MG63 (cell line): ENCODE measurements at regions not wholly inside any gene's neighbourhood (a gene's known extent, or its start where the extent isn't known, plus 50 kb on each side); places are given as distances from the start of the nearest gene placed in this dataset.
"Not testable (repeated sequence)": the region's sequence is repeated elsewhere in the genome, so short reads cannot be mapped to it uniquely, and the experiment has no call there.

Source experiments
- DNase-seq: peaks from one replicate; pipeline ENCODE4 v3.0.0-alpha.2; 2020
- H3K27me3 ChIP-seq: fragments of 250-450 bp; sonication (Bioruptor Pico); 2 replicates; pipeline ENCODE4 v1.5.1; 2020; ENCODE audit warnings: mild to moderate bottlenecking, moderate library complexity
- H3K36me3 ChIP-seq: fragments of 250-450 bp; sonication (Bioruptor Pico); 2 replicates; pipeline ENCODE4 v1.5.1; 2020; ENCODE audit warnings: mild to moderate bottlenecking, moderate library complexity
- H3K4me3 ChIP-seq: fragments of 250-450 bp; sonication (Bioruptor Pico); 2 replicates; pipeline ENCODE4 v1.5.1; 2020; ENCODE audit warnings: mild to moderate bottlenecking, moderate library complexity
- H3K9me3 ChIP-seq: fragments of 250-450 bp; sonication (Bioruptor Pico); 2 replicates; pipeline ENCODE4 v1.5.1; 2020; ENCODE audit warnings: mild to moderate bottlenecking, moderate library complexity

- Histone ChIP-seq H3K36me3 (no peaks in the 10 kb centered on the region), H3K4me3 (no peak overlapping the region), H3K27me3 (no peaks in the 10 kb centered on the region), H3K9me3 (no peaks in the 10 kb centered on the region)
- no peak for DNase-seq
Observed at GRCh38 chr14:43341921-43342320, 1165.2 kb downstream of the FSCB start.

- no peaks in the 10 kb centered on the region for H3K27me3 ChIP-seq
- no peaks in the 10 kb centered on the region for H3K36me3 ChIP-seq
- H3K4me3 ChIP-seq, result no peak overlapping the region
- no peak for DNase-seq
- no peaks in the 10 kb centered on the region for H3K9me3 ChIP-seq
Observed at GRCh38 chr14:43338713-43339112, 1168.4 kb downstream of the FSCB start.

GRCh38 chr14:43336351-43336750 is 1170.7 kb downstream of the FSCB start:
- Histone ChIP-seq H3K27me3 (no peaks in the 10 kb centered on the region), H3K36me3 (no peaks in the 10 kb centered on the region), H3K9me3 (no peaks in the 10 kb centered on the region), H3K4me3 (no peak overlapping the region)
- no peak for DNase-seq

DNA sequence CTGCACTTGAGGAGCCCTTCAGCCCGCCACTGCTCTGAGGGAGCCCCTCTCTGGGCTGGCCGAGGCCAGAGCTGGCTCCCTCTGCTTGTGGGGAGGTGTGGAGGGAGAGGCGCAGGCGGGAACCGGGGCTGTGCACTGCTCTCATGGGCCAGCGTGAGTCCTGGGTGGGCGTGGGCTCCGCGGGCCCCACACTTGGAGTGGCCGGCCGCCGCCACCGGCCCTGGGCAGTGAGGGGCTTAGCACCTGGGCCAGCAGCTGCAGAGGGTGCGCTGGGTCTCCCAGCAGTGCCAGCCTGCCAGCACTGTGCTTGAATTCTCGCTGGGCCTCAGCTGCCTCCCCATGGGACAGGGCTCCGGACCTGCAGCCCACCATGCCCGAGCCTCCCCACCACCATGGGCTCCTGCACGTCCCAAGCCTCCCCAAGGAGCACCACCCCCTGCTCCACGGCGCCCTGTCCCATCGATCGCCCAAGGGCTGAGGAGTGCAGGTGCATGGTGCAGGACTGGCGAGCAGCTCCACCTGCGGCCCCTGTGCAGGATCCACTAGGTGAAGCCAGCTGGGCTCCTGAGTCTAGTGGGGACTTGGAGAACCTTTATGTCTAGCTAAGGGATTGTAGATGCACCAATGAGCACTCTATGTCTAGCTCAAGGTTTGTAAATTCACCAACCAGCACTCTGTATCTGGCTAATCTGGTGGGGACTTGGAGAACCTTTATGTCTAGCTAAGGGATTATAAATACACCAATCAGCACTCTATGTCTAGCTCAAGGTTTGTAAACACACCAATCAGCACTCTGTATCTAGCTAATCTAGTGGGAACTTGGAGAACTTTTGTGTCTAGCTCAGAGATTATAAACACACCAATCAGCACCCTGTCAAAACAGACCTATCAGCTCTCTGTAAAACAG is 1180.3 kb downstream of the FSCB start:
- not testable (repeated sequence) for DNase-seq, H3K9me3 ChIP-seq, H3K36me3 ChIP-seq, H3K27me3 ChIP-seq, H3K4me3 ChIP-seq

DNA sequence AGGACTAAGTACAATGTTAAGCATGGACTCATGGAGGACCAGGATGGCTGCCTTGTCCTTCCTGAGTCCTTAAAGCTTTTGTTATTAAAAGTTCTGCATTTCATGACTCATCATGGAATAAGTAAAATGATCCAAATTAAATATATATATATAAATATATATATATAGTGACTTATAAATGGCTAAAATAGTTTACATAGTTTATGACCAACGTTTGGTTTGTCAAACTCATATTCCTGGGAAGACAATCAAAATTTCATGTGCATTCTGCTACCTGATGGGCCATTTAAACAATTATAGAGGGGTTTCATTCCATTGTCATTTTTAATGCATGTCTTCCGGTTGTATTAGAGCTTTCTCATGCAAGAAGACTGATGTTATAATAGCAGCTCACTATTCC is 1190.7 kb downstream of the FSCB start:
- H3K9me3 ChIP-seq, result no peaks in the 10 kb centered on the region
- no peak for DNase-seq
- no peaks in the 10 kb centered on the region for H3K36me3 ChIP-seq
- no peak overlapping the region for H3K4me3 ChIP-seq
- H3K27me3 ChIP-seq, result no peaks in the 10 kb centered on the region

DNA sequence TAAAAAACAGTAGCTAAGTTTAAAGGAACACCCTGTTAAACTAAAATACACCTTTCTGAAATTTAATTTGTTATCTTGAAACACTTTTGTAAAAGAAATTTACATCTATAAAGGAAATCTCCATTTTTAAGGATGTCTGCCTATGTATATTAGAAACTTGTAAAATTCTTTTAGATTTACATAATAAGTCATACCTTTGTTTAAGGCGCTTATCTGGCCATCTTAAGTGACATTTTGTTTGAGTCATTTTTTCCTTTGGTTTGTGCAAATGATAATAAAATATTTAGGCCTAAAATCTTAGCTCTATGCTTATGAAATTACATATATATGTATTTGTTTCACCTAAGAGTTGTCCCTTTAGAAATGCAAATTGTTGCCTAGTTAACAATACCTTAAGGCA is 1193.4 kb downstream of the FSCB start:
- no peaks in the 10 kb centered on the region for H3K9me3 ChIP-seq
- no peak for DNase-seq
- H3K4me3 ChIP-seq, result no peak overlapping the region
- no peaks in the 10 kb centered on the region for H3K36me3 ChIP-seq
- no peaks in the 10 kb centered on the region for H3K27me3 ChIP-seq

- H3K27me3 ChIP-seq, result no peaks in the 10 kb centered on the region
- H3K9me3 ChIP-seq, result no peaks in the 10 kb centered on the region
- H3K36me3 ChIP-seq, result no peaks in the 10 kb centered on the region
- no peak overlapping the region for H3K4me3 ChIP-seq
- no peak for DNase-seq
Observed at GRCh38 chr14:43308421-43309110, 1198.5 kb downstream of the FSCB start.

DNA sequence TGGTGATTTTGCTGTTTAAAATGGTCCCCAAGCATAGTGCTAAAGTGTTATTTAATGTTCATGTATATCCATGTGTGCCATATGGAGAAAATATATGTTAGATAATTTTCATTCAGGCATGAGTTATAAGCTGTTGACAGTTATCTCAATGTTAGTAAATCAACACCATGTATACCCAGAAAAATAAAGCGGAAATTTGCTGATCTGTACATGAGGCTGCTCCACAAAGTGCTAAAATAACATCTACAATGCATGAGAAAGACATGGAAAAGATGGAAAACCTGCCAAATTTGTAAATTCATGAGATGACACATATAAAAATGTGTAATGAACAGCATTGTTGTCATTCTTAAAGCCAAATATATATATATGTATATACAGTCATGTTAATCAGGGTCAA is 1199.2 kb downstream of the FSCB start:
- DNase-seq, result no peak
- no peak overlapping the region for H3K4me3 ChIP-seq
- no peaks in the 10 kb centered on the region for H3K27me3 ChIP-seq
- H3K36me3 ChIP-seq, result no peaks in the 10 kb centered on the region
- H3K9me3 ChIP-seq, result no peaks in the 10 kb centered on the region

- H3K4me3 ChIP-seq, result no peak overlapping the region
- no peaks in the 10 kb centered on the region for H3K9me3 ChIP-seq
- H3K27me3 ChIP-seq, result no peaks in the 10 kb centered on the region
- no peaks in the 10 kb centered on the region for H3K36me3 ChIP-seq
- no peak for DNase-seq
Observed at GRCh38 chr14:43306053-43306452, 1201.0 kb downstream of the FSCB start.

GRCh38 chr14:43297794-43298193 is 1209.3 kb downstream of the FSCB start:
- H3K4me3 ChIP-seq, result no peak overlapping the region

DNA sequence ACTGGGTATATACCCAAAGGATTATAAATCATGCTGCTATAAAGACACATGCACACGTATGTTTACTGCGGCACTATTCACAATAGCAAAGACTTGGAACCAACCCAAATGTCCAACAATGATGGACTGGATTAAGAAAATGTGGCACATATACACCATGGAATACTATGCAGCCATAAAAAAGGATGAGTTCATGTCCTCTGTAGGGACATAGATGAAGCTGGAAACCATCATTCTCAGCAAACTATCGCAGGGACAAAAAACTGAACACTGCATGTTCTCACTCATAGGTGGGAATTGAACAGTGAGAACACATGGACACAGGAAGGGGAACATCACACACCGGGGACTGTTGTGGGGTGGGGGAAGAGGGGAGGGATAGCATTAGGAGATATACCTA is 1211.0 kb downstream of the FSCB start:
- H3K27me3 ChIP-seq, DNase-seq, H3K4me3 ChIP-seq, H3K9me3 ChIP-seq, H3K36me3 ChIP-seq: not testable (repeated sequence)

More at GRCh38 chr14:43297794-43298193, 1209.3 kb downstream of the FSCB start:
- H3K27me3 ChIP-seq, result no peaks in the 10 kb centered on the region
- DNase-seq, result no peak
- no peaks in the 10 kb centered on the region for H3K9me3 ChIP-seq
- H3K36me3 ChIP-seq, result no peaks in the 10 kb centered on the region

GRCh38 chr14:43285575-43285974 is 1221.5 kb downstream of the FSCB start:
- Histone ChIP-seq H3K36me3 (no peaks in the 10 kb centered on the region), H3K4me3 (no peak overlapping the region), H3K9me3 (no peaks in the 10 kb centered on the region), H3K27me3 (no peaks in the 10 kb centered on the region)
- no peak for DNase-seq

- no peaks in the 10 kb centered on the region for H3K27me3 ChIP-seq
- DNase-seq, result no peak
- H3K4me3 ChIP-seq, result no peak overlapping the region
- no peaks in the 10 kb centered on the region for H3K36me3 ChIP-seq
- no peaks in the 10 kb centered on the region for H3K9me3 ChIP-seq
Observed at GRCh38 chr14:43260056-43260455, 1247.0 kb downstream of the FSCB start.

DNA sequence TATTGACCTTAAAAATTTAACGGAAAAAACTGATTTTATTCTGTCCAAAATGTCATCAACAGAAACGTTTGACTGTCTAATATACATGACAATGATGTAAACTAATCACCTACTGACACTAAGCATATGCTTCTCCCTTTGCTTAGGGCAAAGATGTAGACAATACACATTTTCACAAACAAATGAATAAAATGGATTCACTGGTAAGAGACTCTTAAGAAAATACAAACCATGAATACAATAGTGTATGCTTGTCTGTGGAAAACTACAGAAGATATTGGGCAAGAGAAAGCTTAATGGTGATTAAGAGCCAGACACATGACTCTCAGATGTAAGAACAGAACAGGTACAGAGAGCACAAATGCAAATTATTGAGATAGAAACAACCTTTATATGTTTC is 1248.7 kb downstream of the FSCB start:
- Histone ChIP-seq H3K36me3 (no peaks in the 10 kb centered on the region), H3K9me3 (no peaks in the 10 kb centered on the region), H3K27me3 (no peaks in the 10 kb centered on the region), H3K4me3 (no peak overlapping the region)
- DNase-seq, result no peak

DNA sequence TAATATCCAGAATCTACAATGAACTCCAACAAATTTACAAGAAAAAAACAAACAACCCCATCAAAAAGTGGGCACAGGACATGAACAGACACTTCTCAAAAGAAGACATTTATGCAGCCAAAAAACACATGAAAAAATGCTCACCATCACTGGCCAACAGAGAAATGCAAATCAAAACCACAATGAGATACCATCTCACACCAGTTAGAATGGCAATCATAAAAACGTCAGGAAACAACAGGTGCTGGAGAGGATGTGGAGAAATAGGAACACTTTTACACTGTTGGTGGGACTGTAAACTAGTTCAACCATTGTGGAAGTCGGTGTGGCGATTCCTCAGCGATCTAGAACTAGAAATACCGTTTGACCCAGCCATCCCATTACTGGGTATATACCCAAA is 1250.1 kb downstream of the FSCB start:
- not testable (repeated sequence) for H3K4me3 ChIP-seq, DNase-seq, H3K27me3 ChIP-seq, H3K36me3 ChIP-seq, H3K9me3 ChIP-seq

- DNase-seq, result no peak
- Histone ChIP-seq H3K9me3 (no peaks in the 10 kb centered on the region), H3K4me3 (no peak overlapping the region), H3K27me3 (no peaks in the 10 kb centered on the region), H3K36me3 (no peaks in the 10 kb centered on the region)
Observed at GRCh38 chr14:43252866-43253265, 1254.2 kb downstream of the FSCB start.

GRCh38 chr14:43249591-43249990 is 1257.5 kb downstream of the FSCB start:
- no peak for DNase-seq
- Histone ChIP-seq H3K9me3 (no peaks in the 10 kb centered on the region), H3K4me3 (no peak overlapping the region), H3K27me3 (no peaks in the 10 kb centered on the region), H3K36me3 (no peaks in the 10 kb centered on the region)

GRCh38 chr14:43249116-43249515 is 1258.0 kb downstream of the FSCB start:
- DNase-seq, result no peak
- Histone ChIP-seq H3K9me3 (no peaks in the 10 kb centered on the region), H3K36me3 (no peaks in the 10 kb centered on the region), H3K27me3 (no peaks in the 10 kb centered on the region), H3K4me3 (no peak overlapping the region)
